Natural killer cell (primary cell): ENCODE measurements at regions not wholly inside any gene's neighbourhood (a gene's known extent, or its start where the extent isn't known, plus 50 kb on each side); places are given as distances from the start of the nearest gene placed in this dataset.

Source experiments
- ATAC-seq, 3 donors: fragments of 150-1000 bp in 2 of 3; fragments of 200-7000 bp in 1 of 3; cut with Tn5 transposase; 1 replicate in 1 of 3; 2 replicates in 2 of 3; pipeline ENCODE4 v1.10.0; 2021; ENCODE audit warnings: mild to moderate bottlenecking in 2 of 3, moderate library complexity in 2 of 3
- DNase-seq, 2 donors: peaks; one replicate each; pipeline versions ENCODE4 v3.0.0 to v3.0.0-alpha.2; 2013 to 2021; ENCODE audit warnings: mixed read lengths in 1 of 2
- H3K27ac ChIP-seq: one replicate; pipeline ENCODE4 v1.5.1; 2013; ENCODE audit warnings: mild to moderate bottlenecking, low read length
- H3K27me3 ChIP-seq: one replicate; pipeline ENCODE4 v1.6.1; 2013; ENCODE audit warnings: low read length; ENCODE audit not compliant: control insufficient read depth, insufficient read depth
- H3K36me3 ChIP-seq: one replicate; pipeline ENCODE4 v1.6.1; 2013; ENCODE audit warnings: low read length; ENCODE audit not compliant: control insufficient read depth, insufficient read depth
- H3K4me1 ChIP-seq: one replicate; pipeline ENCODE4 v1.6.1; 2013; ENCODE audit warnings: low read length; ENCODE audit not compliant: control insufficient read depth, insufficient read depth
- H3K4me3 ChIP-seq: one replicate; pipeline ENCODE4 v1.5.1; 2013; ENCODE audit warnings: low read length
- H3K9me3 ChIP-seq: one replicate; pipeline ENCODE4 v1.6.1; 2013; ENCODE audit warnings: low read length; ENCODE audit not compliant: control insufficient read depth, insufficient read depth
- H3K27ac Mint-ChIP-seq, 2 donors: one replicate each; pipeline ENCODE4 v1.8.0; 2022; ENCODE audit warnings: mild to moderate bottlenecking in 2 of 2, mixed read lengths in 2 of 2, moderate library complexity in 1 of 2
- H3K27me3 Mint-ChIP-seq, 2 donors: one replicate each; pipeline ENCODE4 v1.8.0; 2022; ENCODE audit warnings: low read depth in 2 of 2, mixed read lengths in 2 of 2
- H3K36me3 Mint-ChIP-seq: one replicate; pipeline ENCODE4 v1.8.0; 2022; ENCODE audit warnings: mixed read lengths
- H3K4me1 Mint-ChIP-seq, 2 donors: one replicate each; pipeline ENCODE4 v1.8.0; 2022; ENCODE audit warnings: mixed read lengths in 2 of 2
- H3K4me3 Mint-ChIP-seq: one replicate; pipeline ENCODE4 v1.8.0; 2022; ENCODE audit warnings: mild to moderate bottlenecking, moderate library complexity, mixed read lengths
- H3K9me3 Mint-ChIP-seq, 2 donors: one replicate each; pipeline ENCODE4 v1.8.0; 2022; ENCODE audit warnings: mixed read lengths in 2 of 2
- CTCF ChIP-seq: fragments of 200-600 bp; IDR thresholded peaks from one replicate; pipeline ENCODE4 v1.8.0; 2022; ENCODE audit warnings: antibody characterized with exemption
- WGBS: methylation state at CpG from one replicate; pipeline ENCODE4 v1.1.7; 2013; ENCODE audit warnings: missing lambda C conversion rate; ENCODE audit not compliant: insufficient coverage; 5-methylcytosine and 5-hydroxymethylcytosine counted together
- intact Hi-C: fragments of 100-400 bp; cut with micrococcal nuclease; formaldehyde crosslinking; loops from one replicate; pipeline ENCODE4 v1.14.2; 2022

GRCh38 chr12:67558775-67559174, 89.8 kb upstream of the DYRK2 start:
- no peak overlapping the region for H3K4me3 ChIP-seq
- H3K4me3 Mint-ChIP-seq, result no peak overlapping the region
- WGBS, result 95% methylated on average over 3 of the region's 3 CpGs
- no peak overlapping the region for H3K27ac ChIP-seq
- peaks cover 5 to 21% of the 10 kb centered on the region in 2 donors for H3K4me1 Mint-ChIP-seq
- no peaks in the 10 kb centered on the region for H3K27me3 ChIP-seq
- H3K9me3 ChIP-seq, result no peaks in the 10 kb centered on the region
- no peak for TF ChIP-seq CTCF
- peaks cover 21% of the 10 kb centered on the region for H3K4me1 ChIP-seq
- H3K36me3 Mint-ChIP-seq, result no peaks in the 10 kb centered on the region
- no peaks in the 10 kb centered on the region for H3K27me3 Mint-ChIP-seq
- H3K27ac Mint-ChIP-seq, result no peak overlapping the region
- H3K9me3 Mint-ChIP-seq, result no peaks in the 10 kb centered on the region
- intact Hi-C loops, result no loop called here
- H3K36me3 ChIP-seq, result no peaks in the 10 kb centered on the region
- DNase-seq (no peak), ATAC-seq (no peak)

GRCh38 chr12:67559751-67560150, 88.8 kb upstream of the DYRK2 start:
- no peak overlapping the region for H3K27ac Mint-ChIP-seq
- Histone ChIP-seq H3K36me3 (no peaks in the 10 kb centered on the region), H3K4me1 (peaks cover 15% of the 10 kb centered on the region), H3K27ac (no peak overlapping the region), H3K4me3 (no peak overlapping the region), H3K27me3 (no peaks in the 10 kb centered on the region), H3K9me3 (no peaks in the 10 kb centered on the region)
- no peak for TF ChIP-seq CTCF
- DNase-seq, result no peak
- ATAC-seq, result no peak
- H3K27me3 Mint-ChIP-seq, result no peaks in the 10 kb centered on the region
- no peaks in the 10 kb centered on the region for H3K9me3 Mint-ChIP-seq
- no peak overlapping the region for H3K4me3 Mint-ChIP-seq
- WGBS, result 98% methylated on average over 3 of the region's 3 CpGs
- peaks cover 5 to 21% of the 10 kb centered on the region in 2 donors for H3K4me1 Mint-ChIP-seq
- intact Hi-C loops, result no loop called here
- H3K36me3 Mint-ChIP-seq, result no peaks in the 10 kb centered on the region

GRCh38 chr12:67562513-67563287, 85.8 kb upstream of the DYRK2 start:
- TF ChIP-seq CTCF, result no peak
- no peak overlapping the region for H3K4me3 ChIP-seq
- Mint-ChIP-seq H3K4me1 (peaks cover 5 to 12% of the 10 kb centered on the region in 2 donors), H3K36me3 (no peaks in the 10 kb centered on the region), H3K9me3 (peaks cover 0 to 3% of the 10 kb centered on the region in 2 donors), H3K27me3 (no peaks in the 10 kb centered on the region), H3K4me3 (no peak overlapping the region), H3K27ac (no peak overlapping the region)
- ATAC-seq (no peak), DNase-seq (no peak)
- H3K9me3 ChIP-seq, result peaks cover 5% of the 10 kb centered on the region
- intact Hi-C loops, result no loop called here
- no peaks in the 10 kb centered on the region for H3K27me3 ChIP-seq
- H3K36me3 ChIP-seq, result no peaks in the 10 kb centered on the region
- no peaks in the 10 kb centered on the region for H3K4me1 ChIP-seq
- 95% methylated on average over 2 of the region's 3 CpGs for WGBS
- H3K27ac ChIP-seq, result no peak overlapping the region

GRCh38 chr12:67568055-67568454, 80.5 kb upstream of the DYRK2 start:
- TF ChIP-seq CTCF, result no peak
- Mint-ChIP-seq H3K27me3 (peaks cover 0 to 4% of the 10 kb centered on the region in 2 donors), H3K9me3 (peaks cover 0 to 3% of the 10 kb centered on the region in 2 donors), H3K4me1 (peaks cover 0 to 5% of the 10 kb centered on the region in 2 donors), H3K36me3 (no peaks in the 10 kb centered on the region), H3K4me3 (no peak overlapping the region), H3K27ac (no peak overlapping the region)
- no peaks in the 10 kb centered on the region for H3K4me1 ChIP-seq
- no peaks in the 10 kb centered on the region for H3K36me3 ChIP-seq
- DNase-seq (no peak), ATAC-seq (no peak)
- no peaks in the 10 kb centered on the region for H3K27me3 ChIP-seq
- WGBS, result 78% methylated on average over 1 of the region's 2 CpGs
- H3K27ac ChIP-seq, result no peak overlapping the region
- H3K9me3 ChIP-seq, result peaks cover 5% of the 10 kb centered on the region
- no peak overlapping the region for H3K4me3 ChIP-seq
- intact Hi-C loops, result no loop called here
